ENCODE measurements at regions not wholly inside any gene's neighbourhood (a gene's known extent, or its start where the extent isn't known, plus 50 kb on each side); places are given as distances from the start of the nearest gene placed in this dataset.

DNA sequence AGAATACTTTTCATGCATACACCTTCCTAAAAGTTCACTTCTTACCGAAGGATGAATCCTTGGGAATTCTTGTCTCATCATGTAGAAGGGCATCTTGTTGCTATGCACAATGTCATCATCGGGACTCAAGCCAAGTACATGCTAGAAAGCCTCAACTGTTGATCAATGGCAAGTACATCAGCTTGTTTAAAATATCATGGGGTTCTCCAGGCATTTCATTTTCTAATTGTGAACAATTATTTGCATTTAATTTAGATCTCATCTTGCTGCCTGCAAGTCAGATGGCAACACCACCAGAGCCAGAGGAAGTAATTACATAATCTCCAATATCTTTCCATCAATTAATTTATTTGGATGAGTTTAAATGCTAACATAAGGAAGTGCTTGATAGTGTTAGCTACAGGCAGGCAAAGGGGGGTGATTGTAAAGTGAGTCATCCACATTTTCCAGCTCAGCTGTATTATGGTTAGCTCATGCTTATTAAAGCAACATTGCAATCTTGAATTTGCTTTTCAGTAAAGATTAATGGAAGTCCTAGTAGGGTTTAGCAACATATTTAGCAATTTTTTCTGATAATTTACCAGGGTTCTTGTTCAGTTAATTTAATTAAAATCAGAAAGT lies 356.5 kb downstream of the CBLL2 start:
- no peak overlapping the region for H3K4me3 ChIP-seq (replicated peaks; ENCODE audit: low read depth, low read length)
- TF ChIP-seq, protein P1, sequence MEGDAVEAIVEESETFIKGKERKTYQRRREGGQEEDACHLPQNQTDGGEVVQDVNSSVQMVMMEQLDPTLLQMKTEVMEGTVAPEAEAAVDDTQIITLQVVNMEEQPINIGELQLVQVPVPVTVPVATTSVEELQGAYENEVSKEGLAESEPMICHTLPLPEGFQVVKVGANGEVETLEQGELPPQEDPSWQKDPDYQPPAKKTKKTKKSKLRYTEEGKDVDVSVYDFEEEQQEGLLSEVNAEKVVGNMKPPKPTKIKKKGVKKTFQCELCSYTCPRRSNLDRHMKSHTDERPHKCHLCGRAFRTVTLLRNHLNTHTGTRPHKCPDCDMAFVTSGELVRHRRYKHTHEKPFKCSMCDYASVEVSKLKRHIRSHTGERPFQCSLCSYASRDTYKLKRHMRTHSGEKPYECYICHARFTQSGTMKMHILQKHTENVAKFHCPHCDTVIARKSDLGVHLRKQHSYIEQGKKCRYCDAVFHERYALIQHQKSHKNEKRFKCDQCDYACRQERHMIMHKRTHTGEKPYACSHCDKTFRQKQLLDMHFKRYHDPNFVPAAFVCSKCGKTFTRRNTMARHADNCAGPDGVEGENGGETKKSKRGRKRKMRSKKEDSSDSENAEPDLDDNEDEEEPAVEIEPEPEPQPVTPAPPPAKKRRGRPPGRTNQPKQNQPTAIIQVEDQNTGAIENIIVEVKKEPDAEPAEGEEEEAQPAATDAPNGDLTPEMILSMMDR (IDR thresholded peaks at IDR 0.05; ENCODE audit: low read length, missing control alignments): no peak
- peak; percentile 43 for DNase-seq (ENCODE audit: low read depth)

GRCh38 chrX:22634083-22634482 lies 361.4 kb downstream of the CBLL2 start:
- peak; percentile 41 for DNase-seq (ENCODE audit: low read depth)
- TF ChIP-seq, protein P1 (IDR thresholded peaks at IDR 0.05; ENCODE audit: low read length, missing control alignments): no peak
- no peak overlapping the region for H3K4me3 ChIP-seq (replicated peaks; ENCODE audit: low read depth, low read length)

- peak; percentile 20 for DNase-seq (ENCODE audit: low read depth)
- no peak overlapping the region for H3K4me3 ChIP-seq (replicated peaks; ENCODE audit: low read depth, low read length)
- TF ChIP-seq, protein P1 (IDR thresholded peaks at IDR 0.05; ENCODE audit: low read length, missing control alignments): no peak
Observed at GRCh38 chrX:22634751-22635150, 362.0 kb downstream of the CBLL2 start.

GRCh38 chrX:22648281-22648680 lies 351.5 kb upstream of the DDX53 start:
- no peak overlapping the region for H3K4me3 ChIP-seq (replicated peaks; ENCODE audit: low read depth, low read length)
- TF ChIP-seq, protein P1 (IDR thresholded peaks at IDR 0.05; ENCODE audit: low read length, missing control alignments): no peak
- no peak for DNase-seq (ENCODE audit: low read depth)

- TF ChIP-seq, protein P1 (IDR thresholded peaks at IDR 0.05; ENCODE audit: low read length, missing control alignments): no peak
- H3K4me3 ChIP-seq (replicated peaks; ENCODE audit: low read depth, low read length): no peak overlapping the region
Observed at GRCh38 chrX:22650691-22651090, 349.1 kb upstream of the DDX53 start.

GRCh38 chrX:22652596-22652995 lies 347.2 kb upstream of the DDX53 start:
- DNase-seq (ENCODE audit: low read depth): peak; percentile 46

More at GRCh38 chrX:22650691-22651090, 349.1 kb upstream of the DDX53 start:
- DNase-seq (ENCODE audit: low read depth): no peak

More at GRCh38 chrX:22652596-22652995, 347.2 kb upstream of the DDX53 start:
- no peak overlapping the region for H3K4me3 ChIP-seq (replicated peaks; ENCODE audit: low read depth, low read length)
- TF ChIP-seq, protein P1 (IDR thresholded peaks at IDR 0.05; ENCODE audit: low read length, missing control alignments): no peak

All from fibroblast of pulmonary artery (primary cell).